Cardiac muscle cell (in vitro differentiated cells and primary cell): ENCODE measurements at regions not wholly inside any gene's neighbourhood (a gene's known extent, or its start where the extent isn't known, plus 50 kb on each side); places are given as distances from the start of the nearest gene placed in this dataset.

Source experiments
- DNase-seq, 2 donors: peaks; one replicate each; pipeline versions ENCODE4 v3.0.0 to v3.0.0-alpha.2; 2010 to 2017; ENCODE audit warnings: low read depth in 1 of 2, low spot score in 1 of 2
- H3K27ac ChIP-seq: fragments of 200-600 bp; sonication (generic); 2 replicates; pipeline ENCODE4 v1.5.1; 2016
- H3K27me3 ChIP-seq: fragments of 200-600 bp; sonication (generic); 2 replicates; pipeline ENCODE4 v1.6.0; 2016; ENCODE audit warnings: control low read depth
- H3K36me3 ChIP-seq: fragments of 200-600 bp; sonication (generic); 2 replicates; pipeline ENCODE4 v1.5.1; 2016; ENCODE audit warnings: control low read depth
- H3K4me1 ChIP-seq: fragments of 200-600 bp; sonication (generic); 2 replicates; pipeline ENCODE4 v1.8.1; 2017; ENCODE audit warnings: low read depth, mild to moderate bottlenecking, mixed run types
- H3K4me3 ChIP-seq: fragments of 200-600 bp; sonication (generic); 2 replicates; pipeline ENCODE4 v1.5.1; 2016; ENCODE audit warnings: mild to moderate bottlenecking
- H3K9me3 ChIP-seq: fragments of 200-600 bp; sonication (generic); 2 replicates; pipeline ENCODE4 v1.5.1; 2017; ENCODE audit warnings: low read depth, mild to moderate bottlenecking, control low read depth
- TF ChIP-seq, protein P1 (sequence below): IDR thresholded peaks from 2 replicates; pipeline ENCODE4 v1.5.1; 2012; ENCODE audit warnings: low read depth, mild to moderate bottlenecking, low read length

DNA sequence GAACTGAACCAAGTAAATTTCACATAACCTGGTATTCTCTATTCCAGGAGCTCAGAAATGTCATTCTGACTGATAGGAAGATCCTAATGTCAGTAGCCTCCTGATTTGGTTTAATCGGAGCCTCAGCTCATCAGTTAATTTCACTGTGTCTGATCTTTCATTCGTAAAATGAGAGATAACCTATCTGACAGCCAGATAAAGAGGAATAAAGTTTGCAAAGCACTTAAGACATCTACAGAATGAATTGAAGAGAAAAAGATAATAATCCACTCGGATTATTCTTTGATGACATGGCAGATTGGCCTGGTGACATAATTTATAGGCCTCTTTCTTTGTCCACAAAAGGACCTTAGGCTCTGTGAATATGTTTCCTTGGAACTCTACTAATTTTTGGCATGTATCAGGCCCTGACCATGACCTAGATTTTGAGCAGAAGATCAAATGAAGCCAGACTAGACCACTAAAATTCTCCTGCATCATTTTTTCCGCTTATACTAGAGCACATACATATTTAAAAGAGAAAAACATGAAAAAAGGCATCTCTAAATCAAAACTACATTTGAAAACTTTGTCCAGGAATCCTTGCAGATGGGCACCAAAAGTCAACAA, 312.4 kb downstream of the MTX2 start:
- no peak overlapping the region for H3K27ac ChIP-seq

DNA sequence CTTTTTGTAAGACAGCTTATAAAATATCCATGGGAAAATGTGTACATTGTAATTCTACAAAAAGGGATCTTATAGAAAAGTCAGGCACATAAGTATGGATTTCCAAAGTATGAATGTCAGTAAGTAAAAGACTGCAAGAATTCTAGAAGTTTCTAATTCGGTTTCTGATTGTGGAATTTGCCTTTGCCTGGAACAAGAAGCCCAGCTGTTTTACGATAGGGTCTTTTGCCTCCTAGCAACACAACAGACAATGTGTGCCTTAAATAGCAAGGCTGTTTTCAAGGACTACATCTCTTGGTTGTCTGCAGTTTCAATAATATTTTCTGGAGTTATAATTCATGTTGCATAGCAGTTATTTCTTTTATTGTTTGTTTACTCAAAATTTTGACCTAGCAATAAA, 312.9 kb downstream of the MTX2 start:
- no peaks in the 10 kb centered on the region for H3K27me3 ChIP-seq
- H3K4me1 ChIP-seq = peaks cover 22% of the 10 kb centered on the region
- no peak overlapping the region for H3K4me3 ChIP-seq
- peak in 1 of 2 donors; percentile 7 for DNase-seq
- no peaks in the 10 kb centered on the region for H3K9me3 ChIP-seq
- H3K27ac ChIP-seq = no peak overlapping the region
- H3K36me3 ChIP-seq = no peaks in the 10 kb centered on the region
- TF ChIP-seq, protein P1, sequence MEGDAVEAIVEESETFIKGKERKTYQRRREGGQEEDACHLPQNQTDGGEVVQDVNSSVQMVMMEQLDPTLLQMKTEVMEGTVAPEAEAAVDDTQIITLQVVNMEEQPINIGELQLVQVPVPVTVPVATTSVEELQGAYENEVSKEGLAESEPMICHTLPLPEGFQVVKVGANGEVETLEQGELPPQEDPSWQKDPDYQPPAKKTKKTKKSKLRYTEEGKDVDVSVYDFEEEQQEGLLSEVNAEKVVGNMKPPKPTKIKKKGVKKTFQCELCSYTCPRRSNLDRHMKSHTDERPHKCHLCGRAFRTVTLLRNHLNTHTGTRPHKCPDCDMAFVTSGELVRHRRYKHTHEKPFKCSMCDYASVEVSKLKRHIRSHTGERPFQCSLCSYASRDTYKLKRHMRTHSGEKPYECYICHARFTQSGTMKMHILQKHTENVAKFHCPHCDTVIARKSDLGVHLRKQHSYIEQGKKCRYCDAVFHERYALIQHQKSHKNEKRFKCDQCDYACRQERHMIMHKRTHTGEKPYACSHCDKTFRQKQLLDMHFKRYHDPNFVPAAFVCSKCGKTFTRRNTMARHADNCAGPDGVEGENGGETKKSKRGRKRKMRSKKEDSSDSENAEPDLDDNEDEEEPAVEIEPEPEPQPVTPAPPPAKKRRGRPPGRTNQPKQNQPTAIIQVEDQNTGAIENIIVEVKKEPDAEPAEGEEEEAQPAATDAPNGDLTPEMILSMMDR = no peak

More for the DNA sequence above, 312.4 kb downstream of the MTX2 start:
- Histone ChIP-seq H3K4me3 (no peak overlapping the region), H3K4me1 (peaks cover 22% of the 10 kb centered on the region), H3K27me3 (no peaks in the 10 kb centered on the region), H3K9me3 (no peaks in the 10 kb centered on the region), H3K36me3 (no peaks in the 10 kb centered on the region)
- TF ChIP-seq, protein P1 = no peak
- no peak for DNase-seq

DNA sequence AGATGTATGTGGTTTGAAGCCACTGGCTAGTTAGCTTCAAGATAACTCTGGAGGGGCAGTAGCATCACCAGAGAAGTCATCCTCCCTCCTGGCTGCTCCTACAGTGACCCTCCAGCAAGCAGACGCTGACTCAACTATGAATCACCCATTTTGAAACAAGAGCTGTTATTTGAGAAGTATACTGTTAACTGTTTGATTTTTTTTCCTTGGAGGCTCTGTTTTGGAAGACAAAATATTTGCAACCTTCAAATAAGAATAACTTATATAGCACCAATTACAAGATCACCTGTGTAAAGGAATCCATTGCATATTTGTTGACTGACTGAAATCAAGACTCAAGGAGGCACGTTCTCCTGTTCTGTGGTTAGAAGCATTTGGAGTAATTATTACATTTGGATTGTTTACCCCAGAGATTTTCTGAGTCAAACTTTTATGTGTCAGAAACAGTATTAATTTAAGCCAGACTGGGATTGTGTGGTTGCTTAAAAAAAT, 313.8 kb downstream of the MTX2 start:
- Histone ChIP-seq H3K9me3 (no peaks in the 10 kb centered on the region), H3K36me3 (no peaks in the 10 kb centered on the region), H3K27ac (no peak overlapping the region), H3K4me3 (no peak overlapping the region), H3K27me3 (no peaks in the 10 kb centered on the region), H3K4me1 (peaks cover 22% of the 10 kb centered on the region)
- TF ChIP-seq, protein P1 = no peak
- peak in 1 of 2 donors; percentile 91 for DNase-seq

DNA sequence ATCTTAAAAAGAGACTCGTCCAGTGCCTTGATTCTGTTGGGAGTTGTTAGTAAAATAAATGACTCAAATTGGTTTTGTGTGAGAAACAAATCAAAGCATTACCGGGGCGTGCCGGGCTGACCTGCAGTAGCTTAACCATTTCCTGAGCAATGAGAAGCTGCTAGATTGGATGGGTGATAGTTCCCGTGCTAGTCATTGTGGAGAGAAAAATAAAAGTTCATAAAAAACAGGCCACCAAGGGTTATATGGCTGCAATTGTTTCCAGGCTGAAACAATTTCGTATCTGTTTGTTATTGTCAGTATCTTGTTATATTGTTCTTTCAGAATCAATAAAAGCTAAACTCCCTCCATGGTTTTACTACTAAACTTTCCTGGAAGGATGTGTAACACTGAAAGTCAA, 314.4 kb downstream of the MTX2 start:
- Histone ChIP-seq H3K4me1 (peaks cover 22% of the 10 kb centered on the region), H3K27me3 (no peaks in the 10 kb centered on the region), H3K27ac (no peak overlapping the region), H3K36me3 (no peaks in the 10 kb centered on the region), H3K4me3 (no peak overlapping the region), H3K9me3 (no peaks in the 10 kb centered on the region)
- DNase-seq = no peak
- TF ChIP-seq, protein P1 = no peak

DNA sequence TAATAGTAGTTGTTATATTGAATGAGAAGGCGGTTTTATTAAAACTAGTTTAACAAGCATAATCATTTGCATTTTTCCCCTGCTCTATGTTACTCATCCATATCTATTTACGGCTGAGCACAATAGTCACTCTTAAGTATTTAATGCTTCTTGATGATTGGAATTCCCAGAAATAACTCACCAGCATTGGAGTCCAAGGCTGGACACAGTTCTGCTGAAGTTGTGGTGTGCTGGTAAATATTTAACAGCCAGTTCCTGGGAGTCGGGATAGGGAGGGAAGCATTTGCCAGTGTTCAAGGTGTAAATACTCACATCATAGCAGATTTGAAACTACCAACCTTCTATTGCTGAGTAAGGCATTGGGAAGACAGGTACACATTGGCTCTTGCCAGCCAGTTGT, 315.1 kb downstream of the MTX2 start:
- Histone ChIP-seq H3K27me3 (no peaks in the 10 kb centered on the region), H3K27ac (no peak overlapping the region), H3K4me1 (peaks cover 22% of the 10 kb centered on the region), H3K4me3 (no peak overlapping the region), H3K36me3 (no peaks in the 10 kb centered on the region), H3K9me3 (no peaks in the 10 kb centered on the region)
- DNase-seq = no peak
- TF ChIP-seq, protein P1 = no peak
